HG02623 (cell line): ENCODE measurements at regions not wholly inside any gene's neighbourhood (a gene's known extent, or its start where the extent isn't known, plus 50 kb on each side); places are given as distances from the start of the nearest gene placed in this dataset.
"Not testable (repeated sequence)": the region's sequence is repeated elsewhere in the genome, so short reads cannot be mapped to it uniquely, and the experiment has no call there.

ENCODE experiments used
- ATAC-seq: cut with Tn5 transposase; IDR thresholded peaks from one replicate; pipeline ENCODE4 v1.9.1; 2021; ENCODE audit warnings: moderate library complexity; ENCODE audit not compliant: unreplicated experiment

DNA sequence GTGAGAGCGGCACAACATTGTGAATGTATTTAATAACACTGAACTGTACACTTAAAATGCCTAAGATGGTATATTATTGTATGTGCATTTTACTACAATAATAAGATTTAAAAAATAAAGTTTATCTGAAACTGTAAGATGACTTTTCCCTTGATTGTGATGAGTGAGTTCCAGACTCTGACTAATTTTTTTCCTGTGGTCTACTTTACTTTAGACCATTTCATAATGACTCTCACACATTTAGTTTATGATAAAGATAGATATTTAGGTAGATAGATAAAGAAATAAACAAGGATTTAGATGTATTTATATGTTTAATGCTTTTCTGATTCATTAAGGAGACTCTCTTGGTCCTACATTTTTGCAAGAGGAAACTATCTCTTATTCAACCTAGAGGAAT is 835.9 kb upstream of the SORCS1 start:
- ATAC-seq, result no peak

DNA sequence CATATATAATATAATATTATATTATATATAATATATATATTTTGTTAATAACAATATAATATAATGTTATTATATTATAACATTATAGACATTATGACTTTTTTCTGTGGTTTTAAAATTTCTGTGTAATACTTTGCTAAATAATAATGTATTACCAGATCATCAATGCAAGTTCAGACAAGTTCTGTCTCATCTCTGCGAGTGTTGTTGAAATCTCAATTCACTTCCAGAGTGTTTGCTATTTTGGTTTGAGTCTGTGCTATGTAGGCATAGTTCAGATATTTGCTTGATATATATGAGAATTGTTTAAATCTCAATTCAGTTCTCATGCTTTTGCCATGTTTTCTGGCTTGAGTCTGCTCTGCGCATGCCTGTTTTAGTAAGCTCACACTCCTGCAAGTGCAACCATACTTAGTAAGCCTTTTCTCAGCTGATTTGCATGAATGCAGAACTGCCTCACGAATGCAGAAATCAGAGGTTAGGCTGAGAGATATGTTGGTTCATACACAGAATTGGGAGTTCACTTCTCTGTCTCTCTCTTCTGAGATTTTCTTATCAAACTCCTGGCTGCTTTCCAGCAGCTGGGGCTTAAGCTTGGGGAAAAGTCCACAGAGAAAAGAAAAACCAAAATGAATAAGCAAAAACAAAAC is 830.2 kb upstream of the SORCS1 start:
- no peak for ATAC-seq

DNA sequence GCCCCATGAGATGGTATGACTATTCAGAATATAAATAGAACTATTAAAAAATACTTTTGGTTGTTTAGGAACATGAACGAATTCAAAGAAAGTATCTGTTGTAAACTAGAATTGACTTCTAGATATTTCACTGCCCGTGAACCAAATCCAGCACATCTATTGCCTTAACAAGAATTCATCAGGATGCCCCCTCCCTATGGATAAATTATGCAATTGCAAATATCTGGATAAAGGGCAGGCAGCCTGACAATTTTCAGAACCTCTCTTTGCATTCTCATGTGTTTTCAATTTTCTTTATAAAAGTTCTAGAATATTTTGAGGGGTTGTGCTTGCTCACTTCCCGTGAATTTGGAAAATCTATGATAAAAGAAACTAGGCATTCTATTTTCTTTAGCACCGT is 822.1 kb upstream of the SORCS1 start:
- ATAC-seq, result no peak

DNA sequence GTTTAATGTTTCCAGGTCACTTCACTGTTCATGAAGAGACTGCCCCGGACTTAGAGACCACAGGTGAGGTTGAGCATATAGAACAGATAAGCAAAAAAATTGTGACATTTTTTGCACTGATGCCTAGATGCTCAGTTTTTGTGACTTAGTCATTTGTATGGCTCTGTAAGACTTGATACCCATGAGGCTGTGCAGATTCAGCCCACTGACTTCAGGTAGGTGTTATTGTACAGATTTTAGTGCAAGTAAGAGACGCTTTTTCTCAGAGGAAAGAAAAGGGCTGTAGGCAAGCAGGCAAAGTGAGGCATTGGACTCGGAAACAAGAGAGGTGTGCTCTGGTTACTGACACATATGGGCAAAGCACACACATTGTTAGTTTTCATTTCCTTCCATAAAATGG is 820.1 kb upstream of the SORCS1 start:
- ATAC-seq, result no peak

DNA sequence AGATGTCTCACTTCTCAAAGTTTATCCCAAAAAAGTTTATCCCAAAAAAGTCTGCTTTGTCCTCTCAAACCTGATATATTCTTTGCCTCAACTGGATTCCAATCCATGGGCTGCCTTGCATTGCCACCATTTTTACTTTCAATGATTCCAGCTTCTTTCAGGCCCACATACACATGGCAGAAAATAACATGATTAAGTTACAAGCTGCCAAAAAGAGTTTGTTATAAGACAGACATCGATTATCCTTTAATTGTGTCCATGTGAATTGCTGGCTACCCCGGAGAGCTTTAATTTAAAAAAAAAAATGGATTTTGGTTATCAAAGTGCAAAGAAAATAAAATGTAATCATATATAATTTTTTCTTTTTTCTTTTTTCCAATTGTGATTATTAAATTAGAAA is 819.6 kb upstream of the SORCS1 start:
- ATAC-seq, result no peak

DNA sequence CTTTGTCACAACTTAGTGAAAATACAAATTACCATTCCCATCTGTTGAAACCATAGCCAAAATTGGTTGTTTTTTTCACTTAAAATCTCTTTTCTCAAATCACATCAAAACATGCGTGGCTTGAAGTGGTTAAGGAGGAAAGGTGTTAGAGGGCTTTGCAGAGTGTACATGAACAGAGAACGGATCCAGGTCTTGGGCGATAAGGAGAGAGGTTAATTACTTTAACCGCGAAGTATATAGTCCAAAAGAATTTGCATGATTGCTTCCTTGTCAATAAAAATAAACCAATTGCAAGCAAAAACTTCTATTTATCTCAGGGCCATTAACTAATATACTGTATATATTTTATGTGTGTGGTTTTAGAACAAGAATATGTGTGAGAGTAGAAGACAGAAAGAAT is 813.9 kb upstream of the SORCS1 start:
- ATAC-seq, result no peak

DNA sequence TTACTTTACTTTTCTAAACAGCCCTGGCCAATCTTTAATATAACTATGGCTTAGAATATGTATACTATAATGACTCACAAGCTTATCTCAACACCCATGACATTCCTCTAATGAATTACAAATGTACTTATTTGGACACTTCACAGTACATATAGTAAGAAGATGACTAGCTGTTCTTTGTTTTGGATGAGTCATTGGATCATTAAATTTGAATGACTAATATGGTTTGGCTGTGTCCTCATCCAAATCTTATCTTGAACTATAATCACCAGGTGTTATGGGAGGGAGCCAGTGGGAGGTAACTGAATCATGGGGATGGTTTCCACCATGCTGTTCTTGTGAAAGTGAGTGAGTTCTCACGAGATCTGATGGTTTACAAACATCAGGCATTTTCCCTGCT is 807.5 kb upstream of the SORCS1 start:
- ATAC-seq, result no peak

DNA sequence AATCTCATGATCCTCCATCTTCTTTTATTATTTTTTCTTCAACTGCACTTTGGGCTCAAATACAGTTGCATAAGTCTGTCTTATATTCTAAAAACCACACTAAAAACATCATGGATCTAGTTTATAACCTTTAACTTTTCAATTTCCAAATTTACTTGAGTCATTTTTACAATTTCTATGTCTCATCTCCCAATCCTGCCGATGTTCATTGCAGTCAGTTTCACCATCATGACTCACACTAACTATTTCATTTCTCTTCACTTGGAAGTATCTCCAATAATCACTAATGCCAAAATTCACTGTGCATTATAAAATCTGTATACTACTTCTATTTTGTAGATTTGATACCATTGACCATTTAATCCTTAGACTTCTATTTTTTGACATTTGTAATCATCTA is 806.9 kb upstream of the SORCS1 start:
- ATAC-seq, result no peak

DNA sequence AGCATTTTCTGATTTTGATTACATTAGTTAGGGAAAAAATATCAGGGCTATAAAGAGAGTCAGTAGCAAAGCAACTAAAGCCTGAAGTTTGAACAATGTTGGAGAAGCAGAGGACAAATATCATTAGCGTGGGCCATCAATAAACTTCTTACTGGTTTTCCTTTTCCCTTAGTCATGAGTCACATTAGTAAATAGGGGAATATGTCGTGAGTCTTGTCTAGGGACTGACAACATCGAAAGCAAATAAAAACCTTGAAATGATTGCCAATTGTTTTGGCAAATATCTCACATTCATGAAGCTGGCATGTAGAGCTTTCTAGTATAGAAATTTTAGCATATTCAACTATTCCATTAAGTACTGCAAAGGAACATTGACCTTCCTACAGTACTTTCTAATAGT is 806.0 kb upstream of the SORCS1 start:
- ATAC-seq, result no peak

DNA sequence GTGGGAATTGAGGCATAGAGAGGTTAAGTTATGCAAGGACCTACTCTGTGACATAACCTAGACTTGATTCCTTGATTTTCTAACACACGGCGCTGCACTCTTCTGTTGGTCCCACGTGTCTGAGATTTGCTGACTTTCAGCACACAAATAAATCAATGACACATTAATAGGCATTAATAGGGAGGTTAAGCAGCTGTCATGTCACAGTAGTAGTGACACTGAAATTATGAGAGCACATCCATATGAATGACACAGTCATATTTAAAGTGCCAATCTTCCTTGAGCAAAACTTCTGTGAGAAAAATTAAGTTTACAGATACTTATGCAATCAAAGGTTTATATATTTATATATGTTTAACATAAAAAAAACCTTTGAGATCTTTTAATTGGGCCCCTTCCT is 805.4 kb upstream of the SORCS1 start:
- ATAC-seq, result no peak

DNA sequence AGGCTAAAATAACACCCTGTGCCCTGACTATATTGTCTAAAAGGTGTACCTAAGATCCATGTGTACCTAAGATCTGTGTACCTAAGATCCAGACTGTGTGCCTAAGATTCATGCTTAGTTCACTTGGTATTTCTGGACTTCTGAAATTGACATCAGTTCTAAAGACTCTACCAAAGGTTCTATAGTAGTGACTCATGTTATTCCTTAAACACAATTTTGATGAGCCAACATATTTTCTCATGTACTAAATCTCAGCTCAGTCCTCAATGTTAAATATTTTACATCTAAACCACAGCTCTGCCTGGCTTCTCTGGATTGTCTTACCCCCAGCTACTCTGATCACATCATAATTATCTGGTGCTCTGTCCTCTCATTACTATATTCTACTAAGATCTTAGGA is 802.3 kb upstream of the SORCS1 start:
- ATAC-seq, result no peak

DNA sequence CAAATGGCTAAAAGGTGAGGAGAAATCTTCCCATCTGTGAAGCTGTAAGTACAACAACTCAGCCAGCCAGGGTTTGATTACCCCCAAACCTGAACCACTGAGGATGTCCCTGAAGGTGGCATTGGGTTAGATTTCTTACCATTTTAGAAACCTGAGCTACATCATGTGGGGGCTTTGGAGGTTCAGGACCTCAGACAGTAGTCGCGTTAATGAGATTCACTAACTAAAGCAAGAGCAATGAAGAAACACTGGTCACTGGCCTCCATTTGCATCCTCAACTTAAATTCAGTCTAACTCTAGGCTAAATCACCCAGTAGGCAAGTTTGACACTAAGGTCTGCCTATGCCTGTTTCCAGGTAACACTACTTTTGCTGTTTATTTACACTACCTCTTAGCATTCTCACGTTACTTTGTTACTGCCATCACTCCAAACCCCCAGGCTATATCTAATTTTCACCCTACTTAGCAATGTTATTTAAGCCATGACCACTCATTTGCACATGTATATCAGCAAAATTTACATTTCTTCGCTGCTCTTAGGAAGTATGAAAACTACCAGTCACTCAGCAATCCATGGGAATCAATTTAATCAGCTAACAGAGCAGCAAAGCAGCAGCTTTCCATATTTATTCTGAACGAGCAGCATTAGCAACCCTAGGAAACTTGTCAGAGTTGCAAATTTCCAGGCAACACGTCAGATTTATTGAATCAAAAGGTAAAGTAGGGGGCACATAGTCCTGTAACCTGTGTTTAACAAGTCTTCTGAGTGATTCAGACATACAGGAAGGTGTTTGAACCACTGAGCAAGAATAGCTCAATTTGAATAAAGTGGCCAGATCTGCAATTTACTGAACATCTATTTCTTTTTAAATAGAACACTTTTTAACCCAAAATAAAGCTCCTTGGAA is 788.4 kb upstream of the SORCS1 start:
- ATAC-seq, result no peak

DNA sequence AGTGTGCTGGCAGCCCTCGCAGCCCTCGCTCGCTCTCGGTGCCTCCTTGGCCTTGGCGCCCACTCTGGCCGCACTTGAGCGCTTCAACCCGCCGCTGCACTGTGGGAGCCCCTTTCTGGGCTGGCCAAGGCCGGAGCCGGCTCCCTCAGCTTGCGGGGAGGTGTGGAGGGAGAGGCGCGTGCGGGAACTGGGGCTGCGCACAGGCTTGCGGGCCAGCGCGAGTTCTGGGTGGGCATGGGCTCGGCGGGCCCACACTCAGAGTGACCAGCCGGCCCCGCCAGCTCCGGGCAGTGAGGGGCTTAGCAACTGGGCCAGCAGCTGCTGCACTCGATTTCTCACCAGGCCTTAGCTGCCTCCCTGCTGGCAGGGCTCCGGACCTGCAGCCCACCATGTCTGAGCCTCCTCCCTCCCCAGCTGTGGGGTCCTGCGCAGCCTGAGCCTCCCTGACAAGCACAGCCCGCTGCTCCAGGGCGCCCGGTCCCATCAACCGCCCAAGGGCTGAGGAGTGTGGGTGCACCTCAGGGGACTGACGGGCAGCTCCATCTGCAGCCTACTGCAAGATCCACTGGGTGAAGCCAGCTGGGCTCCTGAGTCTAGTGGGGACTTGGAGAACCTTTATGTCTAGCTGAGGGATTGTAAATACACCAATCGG is 786.0 kb upstream of the SORCS1 start:
- not testable (repeated sequence) for ATAC-seq

DNA sequence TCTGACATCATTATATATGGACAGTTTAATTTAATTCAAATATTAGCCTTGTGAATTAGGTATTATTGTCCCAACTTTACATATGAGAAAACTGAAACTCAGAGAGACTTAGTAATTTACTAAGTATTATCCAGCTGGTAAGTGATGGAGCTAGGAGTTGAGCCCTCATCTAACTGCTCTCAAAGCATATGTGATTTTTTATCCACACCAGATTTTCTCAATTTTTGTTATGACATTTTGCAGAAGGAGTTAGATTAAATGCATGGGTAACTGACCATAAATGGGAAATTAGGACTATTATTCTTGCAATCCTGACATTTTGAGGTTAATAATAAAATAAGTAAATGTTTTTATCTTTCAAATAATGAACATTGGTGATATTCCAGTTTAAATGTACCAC is 778.3 kb upstream of the SORCS1 start:
- no peak for ATAC-seq

DNA sequence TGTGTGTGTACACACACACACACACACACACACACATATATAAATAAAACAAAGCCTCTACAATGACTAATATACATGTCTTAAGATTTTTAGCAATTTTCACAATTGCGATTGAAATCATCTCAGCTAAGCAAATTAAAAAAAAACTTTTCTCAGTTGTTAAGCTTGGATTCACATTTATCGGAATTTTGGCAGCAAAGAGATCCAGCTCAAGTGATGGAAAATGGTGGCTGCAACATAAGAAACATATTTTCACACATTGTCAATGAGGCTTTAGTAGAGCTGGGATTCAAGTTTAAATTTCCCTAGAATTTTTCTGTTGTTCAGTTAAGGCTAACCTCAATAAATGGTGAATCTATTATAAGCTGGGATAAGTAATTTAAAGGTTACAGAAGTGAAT is 768.6 kb upstream of the SORCS1 start:
- ATAC-seq, result no peak

DNA sequence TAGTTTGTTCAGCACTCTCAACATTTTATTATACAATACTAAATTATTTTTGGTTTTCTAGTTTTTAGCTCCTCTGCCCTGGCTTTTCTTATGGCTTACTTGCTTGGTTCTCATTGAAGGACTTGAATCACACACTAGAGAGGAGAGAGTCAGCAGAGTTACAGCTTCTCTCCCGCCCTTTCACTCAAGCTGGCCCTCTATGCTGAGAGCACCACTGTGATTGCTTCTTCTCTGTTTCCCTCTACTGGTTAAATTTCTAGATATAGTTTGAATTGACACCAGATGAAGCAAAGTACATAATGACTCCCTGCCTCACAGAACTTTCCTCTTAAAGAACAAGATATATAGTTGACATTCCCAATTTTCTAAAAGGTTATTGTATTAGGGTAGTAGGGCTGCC is 767.3 kb upstream of the SORCS1 start:
- no peak for ATAC-seq

DNA sequence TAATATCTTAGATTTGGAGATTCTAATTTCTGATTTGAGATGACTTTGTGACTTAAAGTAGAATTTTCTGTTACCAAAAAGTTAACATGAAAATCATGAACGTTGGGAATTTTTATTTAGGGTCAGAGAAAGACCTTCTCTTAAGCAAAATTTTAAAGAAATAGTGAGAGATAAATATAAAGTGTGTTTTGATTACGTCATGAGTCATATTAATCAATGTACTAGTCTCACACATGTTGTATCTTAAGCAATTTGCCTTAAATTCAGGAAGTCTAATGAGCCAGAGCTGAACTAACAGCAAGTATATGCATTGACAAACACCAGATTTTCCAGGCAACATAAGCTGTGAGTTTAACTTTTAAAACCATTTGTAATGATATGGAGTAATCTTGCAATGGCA is 765.5 kb upstream of the SORCS1 start:
- ATAC-seq, result no peak

DNA sequence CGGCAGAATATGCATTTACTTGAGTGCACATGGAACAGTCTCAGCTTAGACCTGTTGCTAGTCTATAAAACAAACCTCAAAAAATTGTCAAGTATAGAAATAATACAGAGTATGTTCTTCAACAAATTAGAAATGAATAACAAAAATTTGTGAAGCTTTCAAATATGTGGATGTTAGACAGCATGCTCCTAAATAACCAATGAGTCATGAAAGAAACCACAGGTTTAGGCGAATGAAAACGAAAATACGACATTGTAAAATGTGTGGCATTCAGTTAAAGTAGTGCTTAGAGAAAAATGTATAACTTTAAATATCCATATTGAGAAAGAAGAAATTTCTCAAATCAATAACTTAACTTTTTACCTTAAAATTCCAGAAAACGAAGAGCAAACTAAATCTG is 760.0 kb upstream of the SORCS1 start:
- no peak for ATAC-seq

DNA sequence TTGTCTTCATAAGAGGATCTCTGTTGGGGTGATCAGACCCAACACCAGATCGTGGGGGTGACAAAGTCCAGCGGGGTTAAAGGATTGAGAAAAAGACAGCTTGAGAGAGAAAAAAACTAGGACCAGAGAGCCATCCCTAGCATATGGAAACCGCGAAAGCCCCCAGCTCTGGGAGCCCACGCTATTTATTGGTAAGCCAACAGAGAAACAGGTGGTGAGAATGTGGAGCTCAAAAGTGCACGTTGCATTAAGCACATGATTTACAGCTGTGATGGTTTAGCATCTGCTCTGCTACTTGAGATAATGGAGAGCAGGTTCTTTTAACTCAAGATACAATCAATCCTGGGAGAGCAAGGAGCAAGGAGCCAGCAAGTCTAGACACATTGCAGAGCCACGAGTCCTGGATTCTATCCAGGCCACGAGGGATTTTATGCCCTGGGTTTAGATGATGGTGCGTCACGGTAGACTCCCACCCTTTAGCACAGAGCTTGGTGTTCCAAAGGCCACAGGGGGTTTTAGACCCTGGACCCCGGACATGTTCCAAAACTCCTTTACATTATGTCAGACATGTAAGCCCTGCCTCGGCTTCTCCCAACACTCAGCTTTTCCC is 755.2 kb upstream of the SORCS1 start:
- ATAC-seq, result no peak

DNA sequence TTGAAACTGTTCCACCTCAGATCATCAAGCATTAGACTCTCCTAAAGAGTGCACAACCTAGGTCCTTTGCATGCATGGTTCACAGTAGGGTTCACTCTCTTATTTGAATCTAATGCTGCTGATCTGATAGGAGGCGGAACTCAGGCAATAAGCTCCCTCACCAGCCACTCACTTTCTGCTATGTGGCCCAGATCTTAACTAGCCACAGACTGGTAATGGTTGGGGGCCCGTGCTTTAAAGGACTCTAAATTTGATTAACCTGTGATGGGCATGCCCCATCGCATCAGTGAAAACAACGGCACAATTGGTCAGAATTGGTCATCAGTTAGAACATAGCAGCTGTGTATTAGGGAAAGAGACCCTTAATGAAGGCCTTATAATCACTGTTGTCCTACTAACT is 753.7 kb upstream of the SORCS1 start:
- no peak for ATAC-seq

DNA sequence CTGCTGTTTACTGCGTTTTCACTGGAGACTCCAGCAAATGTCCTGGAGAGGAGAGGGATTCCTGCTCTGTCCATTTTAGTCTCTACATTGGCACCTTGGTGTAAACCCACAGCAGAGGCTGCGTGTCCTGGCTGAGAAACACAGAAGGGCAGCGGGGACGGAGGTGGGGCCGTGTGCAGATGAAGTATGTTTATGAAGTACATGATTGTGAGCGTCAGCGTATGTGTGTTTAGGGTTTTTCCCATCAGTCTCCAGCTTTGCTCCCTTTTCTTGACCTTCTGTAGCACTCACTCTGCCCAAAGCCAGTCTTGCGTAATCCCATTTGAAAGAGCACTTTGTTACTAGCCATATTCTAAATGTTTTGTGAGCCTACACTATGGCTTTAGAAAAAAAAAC is 750.7 kb upstream of the SORCS1 start:
- no peak for ATAC-seq
